H1 (cell line): ENCODE measurements at regions not wholly inside any gene's neighbourhood (a gene's known extent, or its start where the extent isn't known, plus 50 kb on each side); places are given as distances from the start of the nearest gene placed in this dataset.

Experiments
- CBX8 ChIP-seq: fragments of 300-800, 300-1000 bp; sonication (generic); IDR thresholded peaks from 2 replicates; pipeline ENCODE4 v1.7.1; 2016; ENCODE audit warnings: low read depth, low read length, borderline replicate concordance
- POLR2AphosphoS5 ChIP-seq: IDR thresholded peaks from 2 replicates; pipeline ENCODE4 v1.6.1; 2011; ENCODE audit warnings: low read depth, low read length
- RXRA ChIP-seq: IDR thresholded peaks from 2 replicates; pipeline ENCODE4 v1.6.1; 2011; ENCODE audit warnings: low read depth, mild to moderate bottlenecking, low read length, moderate library complexity; ENCODE audit not compliant: insufficient read depth
- TF ChIP-seq, protein P1 (sequence below), 3 experiments: IDR thresholded peaks; 1 replicate in 2 of 3; 2 replicates in 1 of 3; pipeline versions ENCODE4 v1.5.1 to v1.6.1; 2011; ENCODE audit warnings: low read length in 3 of 3, mild to moderate bottlenecking in 3 of 3, inconsistent platforms in 2 of 3, low read depth in 1 of 3, moderate library complexity in 1 of 3; ENCODE audit not compliant: insufficient read depth in 1 of 3; ENCODE audit errors: control extremely low read depth in 1 of 3

DNA sequence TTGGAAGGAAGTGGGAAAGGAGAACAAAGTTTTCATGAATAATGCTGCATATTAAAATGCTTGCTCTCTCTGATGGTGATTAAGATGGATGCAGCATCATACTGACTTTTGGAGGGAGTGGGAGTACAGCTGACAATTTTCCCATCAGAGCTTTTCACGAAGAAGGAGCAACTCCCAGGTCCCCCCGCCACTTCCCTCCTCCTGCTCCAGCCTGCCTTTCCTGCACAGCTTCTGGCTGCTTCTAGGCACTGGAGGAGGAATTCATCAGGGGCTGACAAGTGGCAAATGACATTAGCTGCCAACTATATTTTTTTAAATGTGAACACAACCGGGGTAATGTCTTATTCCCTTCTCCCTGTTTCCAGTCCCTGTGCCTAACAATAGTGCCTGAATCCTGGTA is 477.9 kb downstream of the SHISA9 start:
- TF ChIP-seq RXRA (no peak), CBX8 (no peak), POLR2AphosphoS5 (no peak)
- TF ChIP-seq, protein P1, sequence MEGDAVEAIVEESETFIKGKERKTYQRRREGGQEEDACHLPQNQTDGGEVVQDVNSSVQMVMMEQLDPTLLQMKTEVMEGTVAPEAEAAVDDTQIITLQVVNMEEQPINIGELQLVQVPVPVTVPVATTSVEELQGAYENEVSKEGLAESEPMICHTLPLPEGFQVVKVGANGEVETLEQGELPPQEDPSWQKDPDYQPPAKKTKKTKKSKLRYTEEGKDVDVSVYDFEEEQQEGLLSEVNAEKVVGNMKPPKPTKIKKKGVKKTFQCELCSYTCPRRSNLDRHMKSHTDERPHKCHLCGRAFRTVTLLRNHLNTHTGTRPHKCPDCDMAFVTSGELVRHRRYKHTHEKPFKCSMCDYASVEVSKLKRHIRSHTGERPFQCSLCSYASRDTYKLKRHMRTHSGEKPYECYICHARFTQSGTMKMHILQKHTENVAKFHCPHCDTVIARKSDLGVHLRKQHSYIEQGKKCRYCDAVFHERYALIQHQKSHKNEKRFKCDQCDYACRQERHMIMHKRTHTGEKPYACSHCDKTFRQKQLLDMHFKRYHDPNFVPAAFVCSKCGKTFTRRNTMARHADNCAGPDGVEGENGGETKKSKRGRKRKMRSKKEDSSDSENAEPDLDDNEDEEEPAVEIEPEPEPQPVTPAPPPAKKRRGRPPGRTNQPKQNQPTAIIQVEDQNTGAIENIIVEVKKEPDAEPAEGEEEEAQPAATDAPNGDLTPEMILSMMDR (IDR thresholded peaks at IDR 0.05; ENCODE audit: control extremely low read depth in 1 of 3, insufficient read depth in 1 of 3, low read depth in 1 of 3, low read length in 3 of 3), result no peak
